ENCODE measurements at regions not wholly inside any gene's neighbourhood (a gene's known extent, or its start where the extent isn't known, plus 50 kb on each side); places are given as distances from the start of the nearest gene placed in this dataset.

DNA sequence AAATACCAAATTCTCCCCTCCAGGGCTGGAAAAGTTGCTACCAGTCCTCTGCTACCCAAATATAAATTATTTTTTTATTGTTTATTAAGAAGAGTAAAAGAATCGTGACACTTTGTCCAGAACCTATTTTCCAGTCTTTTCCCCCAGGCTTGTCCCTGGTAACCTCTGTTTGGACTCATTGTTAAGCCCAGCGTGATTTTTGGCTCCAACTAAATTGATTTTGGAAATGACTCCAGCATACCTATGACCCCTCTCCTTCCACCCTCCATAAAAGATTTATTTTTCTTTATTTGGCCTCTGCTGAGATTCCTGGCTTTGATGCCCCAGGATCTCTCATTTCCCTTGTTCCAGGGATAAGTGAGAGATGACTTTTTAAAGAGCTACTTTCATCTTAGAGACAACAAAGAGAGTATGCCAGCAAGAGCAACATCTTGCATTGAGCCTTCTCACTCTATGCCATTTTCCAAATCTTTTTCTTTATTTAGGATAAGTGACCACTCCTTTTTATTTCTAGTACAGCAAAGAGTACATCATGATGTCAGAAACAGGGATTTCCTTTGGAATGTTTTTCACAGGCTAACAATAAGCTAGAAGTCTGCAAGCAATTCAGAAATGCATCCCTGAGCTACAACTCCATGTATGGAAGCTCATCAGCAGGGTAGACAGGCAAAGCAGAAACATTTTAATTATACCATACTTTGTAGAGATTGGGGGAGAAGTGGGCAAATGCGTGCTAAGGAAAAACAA is 75.8 kb downstream of the DAD1 start:
- DNase-seq = no peak

DNA sequence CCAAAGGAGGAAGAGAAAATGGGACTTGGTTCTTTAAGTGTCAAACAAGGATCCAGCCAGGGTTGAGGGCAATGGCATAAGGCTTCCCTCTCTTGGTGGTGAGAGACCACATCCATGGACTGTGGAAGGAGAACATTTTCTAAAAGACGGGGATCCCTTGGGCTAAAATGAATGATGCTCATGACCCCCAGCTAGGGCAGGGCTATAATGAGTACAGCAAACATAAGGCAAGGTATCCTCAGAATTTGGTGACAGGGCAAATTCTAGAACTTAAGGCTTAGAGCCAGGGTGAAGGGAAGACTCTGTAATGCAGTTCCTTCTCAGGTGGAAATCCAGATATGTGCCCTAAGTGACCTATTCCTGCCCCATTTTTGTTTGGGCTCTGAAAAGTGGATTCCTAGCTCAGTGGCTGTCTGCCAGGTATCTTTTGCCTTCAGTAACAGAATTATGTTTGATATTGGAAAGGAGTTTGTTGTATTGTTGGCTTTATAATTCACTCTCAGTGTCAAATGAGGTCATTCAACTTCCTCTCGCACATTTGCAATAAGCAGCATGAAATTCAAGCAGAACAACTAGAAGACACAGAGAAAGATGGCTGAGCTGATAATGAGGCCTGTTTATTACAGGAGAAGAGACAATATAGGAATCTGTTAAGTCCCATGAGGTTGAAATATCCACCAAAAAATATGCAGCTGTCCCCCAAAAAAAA is 76.8 kb downstream of the DAD1 start:
- DNase-seq = no peak

DNA sequence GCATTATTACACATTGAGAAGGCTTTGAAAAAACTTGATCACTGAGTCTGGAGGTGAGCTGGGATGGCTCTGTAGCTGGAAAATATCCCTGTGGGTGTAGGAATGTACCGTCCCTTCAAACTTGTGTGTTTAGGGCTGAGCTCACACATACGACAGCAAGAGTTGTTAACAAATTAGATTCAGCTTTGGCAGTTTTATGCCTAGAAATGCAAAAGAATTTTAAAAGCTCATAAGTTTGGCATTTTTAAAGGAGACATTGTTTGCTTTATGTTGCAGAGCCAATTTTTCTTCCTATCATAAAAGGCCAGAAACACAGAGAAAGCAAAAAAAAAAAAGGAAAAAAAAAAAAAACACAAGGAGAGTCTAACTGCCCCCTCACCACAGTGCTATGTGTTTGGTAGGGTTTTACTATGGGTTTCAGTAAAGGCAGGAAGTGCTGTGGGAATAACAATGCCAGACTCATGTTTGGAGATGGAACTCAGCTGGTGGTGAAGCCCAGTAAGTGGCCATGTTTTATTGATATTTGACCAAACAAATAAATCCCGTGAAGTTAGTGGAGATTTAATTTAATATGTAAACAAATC is 78.4 kb downstream of the DAD1 start:
- no peak for DNase-seq

DNA sequence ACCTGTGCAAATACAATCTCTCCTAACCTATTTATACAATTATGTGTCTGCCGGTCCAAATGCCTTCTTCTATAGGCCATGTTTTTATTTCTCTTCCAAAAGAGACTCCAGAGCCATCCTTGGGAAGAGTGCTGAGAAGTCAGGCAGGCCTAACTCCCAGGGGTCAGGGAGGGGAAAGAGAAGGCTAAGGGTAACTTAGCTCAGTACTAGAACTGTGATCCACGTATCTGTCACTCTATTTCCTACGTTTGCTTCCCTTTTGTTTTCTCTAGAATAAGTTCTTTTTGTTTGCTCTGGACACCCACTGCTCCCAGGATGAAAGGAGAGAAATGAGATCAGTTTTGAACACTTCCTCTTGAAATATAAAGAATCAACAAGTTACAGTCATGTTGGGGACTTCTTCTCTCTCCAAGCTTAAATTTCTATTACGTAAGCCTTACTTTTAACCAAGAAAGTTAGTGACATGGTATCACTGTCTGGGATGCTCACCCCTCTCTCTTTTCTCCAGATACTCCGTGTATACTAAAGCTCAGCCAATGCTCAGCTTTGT is 79.2 kb downstream of the DAD1 start:
- DNase-seq = no peak

DNA sequence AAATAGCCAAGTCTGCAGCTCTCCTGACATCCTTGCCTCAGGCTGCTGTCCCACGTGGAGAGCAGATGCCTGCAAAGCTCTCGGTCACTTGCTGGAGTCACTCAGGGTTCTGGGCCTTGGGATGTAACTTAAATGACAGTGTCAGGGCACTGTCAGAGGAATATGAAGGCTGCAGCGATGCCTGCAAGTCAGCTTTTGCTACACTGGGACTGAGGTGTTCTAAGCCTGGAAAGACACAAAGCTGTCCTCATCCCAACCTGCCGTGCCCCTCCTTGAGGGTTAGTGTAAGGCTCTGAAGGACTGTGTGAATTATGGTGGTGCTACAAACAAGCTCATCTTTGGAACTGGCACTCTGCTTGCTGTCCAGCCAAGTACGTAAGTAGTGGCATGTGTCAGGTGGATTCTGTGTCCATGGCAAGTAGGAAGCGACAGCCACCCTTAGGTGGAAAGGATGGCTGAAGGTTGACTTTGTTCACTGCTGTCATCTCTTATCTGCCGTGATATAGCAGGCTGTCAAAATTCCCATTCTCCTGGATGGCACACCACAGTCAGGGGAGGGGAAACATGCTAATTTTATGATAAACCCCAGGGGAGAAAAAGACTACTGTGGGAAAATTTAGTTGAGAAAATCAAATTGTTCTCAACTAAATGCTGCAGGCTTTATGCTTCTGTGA is 79.9 kb downstream of the DAD1 start:
- DNase-seq = no peak

DNA sequence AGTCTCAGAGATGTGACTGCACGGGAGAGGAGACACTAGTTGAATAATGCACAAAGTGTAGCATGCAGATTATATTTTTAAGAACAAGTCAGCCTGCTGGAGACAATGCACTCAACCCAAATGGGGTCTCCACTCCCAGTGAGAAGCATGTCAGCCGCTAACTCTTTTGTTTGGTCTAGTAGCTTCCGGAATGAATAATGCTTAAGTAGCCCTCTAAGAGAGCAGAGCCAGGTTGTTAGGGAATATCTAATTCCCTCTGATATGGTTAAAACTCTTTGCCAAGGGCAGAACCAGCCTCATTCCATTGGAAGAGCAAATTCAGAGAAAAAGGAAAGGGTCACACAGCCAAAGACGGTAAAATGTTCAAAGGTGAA is 80.4 kb downstream of the DAD1 start:
- DNase-seq = no peak

DNA sequence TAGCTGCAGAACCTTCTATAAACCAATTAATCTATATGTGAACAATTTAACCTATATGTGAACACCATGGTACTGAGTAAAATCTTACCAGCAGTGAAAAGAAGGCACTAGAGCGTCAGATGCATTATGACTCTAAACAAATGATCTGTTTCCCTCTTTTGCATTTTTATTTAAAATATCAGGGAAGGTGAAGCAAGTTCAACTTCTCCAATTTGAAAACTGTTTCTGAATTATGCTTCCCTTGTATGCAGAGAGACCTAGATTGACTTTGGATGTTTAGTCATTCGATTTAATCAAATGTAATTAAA is 80.9 kb downstream of the DAD1 start:
- no peak for DNase-seq

DNA sequence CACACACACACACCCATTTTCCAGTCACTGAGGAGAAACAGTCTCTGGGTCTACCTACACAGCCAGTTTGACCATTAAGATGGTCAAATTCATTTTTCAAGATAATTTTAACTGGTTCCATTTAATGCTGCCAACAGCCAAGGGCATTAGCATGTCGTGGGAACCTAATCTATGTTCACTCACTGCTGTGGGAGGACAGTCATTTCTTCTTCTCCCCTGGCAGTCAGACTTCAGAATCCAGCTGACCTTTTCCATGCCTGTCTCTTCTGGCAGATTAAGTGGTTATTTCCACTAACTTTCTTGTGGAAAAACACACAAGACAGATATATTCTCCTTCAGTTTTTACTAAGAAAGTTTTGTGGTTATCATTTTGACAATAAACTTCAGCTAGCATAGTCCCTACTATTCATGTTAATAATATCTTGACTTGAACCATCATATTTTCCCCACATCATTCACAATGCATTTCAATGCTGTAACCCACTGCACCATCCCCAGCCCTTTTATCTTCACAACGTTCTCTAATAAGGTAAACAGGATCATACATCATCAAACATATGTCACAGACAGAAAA is 82.2 kb downstream of the DAD1 start:
- no peak for DNase-seq

DNA sequence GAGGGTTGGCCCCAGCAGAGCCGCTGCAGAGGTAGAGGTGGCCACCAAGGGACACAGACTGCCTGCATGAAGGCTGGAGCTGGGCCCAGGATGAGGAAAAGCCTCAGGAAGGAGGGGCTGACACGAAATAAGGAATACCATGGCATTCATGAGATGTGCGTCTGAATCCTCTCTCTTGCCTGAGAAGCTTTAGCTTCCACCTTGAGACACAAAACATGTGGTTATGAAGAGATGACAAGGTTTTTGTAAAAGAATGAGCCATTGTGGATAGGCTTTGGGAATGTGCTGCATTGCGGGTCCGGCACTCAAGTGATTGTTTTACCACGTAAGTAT is 82.7 kb downstream of the DAD1 start:
- DNase-seq = no peak

DNA sequence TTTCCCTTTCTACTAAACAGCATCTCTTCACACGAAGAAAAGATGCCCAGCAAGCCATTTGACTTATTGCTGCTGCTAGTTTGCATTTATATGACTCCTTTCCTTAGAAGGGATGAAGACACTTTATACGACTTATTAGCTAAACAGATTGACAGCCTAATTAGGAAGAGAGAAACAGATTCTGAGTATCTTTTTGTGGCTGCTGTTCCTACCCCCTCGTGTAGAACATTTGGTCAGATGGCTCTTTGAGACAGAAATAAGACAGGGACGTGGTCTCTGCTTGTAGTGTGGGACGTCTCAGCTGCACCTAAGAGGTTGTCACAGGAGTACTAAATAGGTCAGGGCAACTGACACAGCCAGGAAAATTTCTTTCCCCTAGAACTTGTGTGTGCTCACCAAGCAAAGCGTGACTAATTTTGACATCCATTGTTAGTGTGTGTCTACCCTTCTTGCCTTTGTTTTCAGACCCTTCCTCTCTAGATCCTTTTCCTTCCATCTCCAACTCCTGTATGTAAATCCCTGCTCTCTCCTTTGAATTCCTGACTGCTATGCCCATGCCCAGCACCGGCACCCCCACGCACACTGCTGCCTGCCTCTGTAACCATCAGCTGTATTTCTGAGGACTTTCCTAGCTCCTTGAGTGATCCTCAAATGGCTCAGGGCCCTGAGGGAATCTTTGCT is 83.2 kb downstream of the DAD1 start:
- peak; percentile 22 to 81 for DNase-seq

DNA sequence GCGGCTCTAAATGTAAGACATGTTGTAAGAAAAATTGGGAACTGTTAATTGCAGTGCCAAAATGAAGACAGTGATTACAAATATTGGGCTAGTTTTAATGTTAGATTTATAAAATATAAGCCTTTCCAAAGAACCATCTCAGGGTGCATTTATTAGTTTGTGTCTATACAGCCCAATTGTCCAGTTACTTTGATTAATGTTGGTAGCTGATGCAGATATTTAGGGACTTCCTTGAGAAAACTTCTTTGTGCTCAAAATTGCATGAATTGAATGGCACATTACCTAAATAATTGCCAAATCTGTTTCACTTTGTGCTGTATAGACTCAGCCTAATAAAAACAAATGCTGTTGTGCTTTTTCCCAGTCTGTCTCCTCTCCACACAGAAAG is 83.7 kb downstream of the DAD1 start:
- DNase-seq = no peak

DNA sequence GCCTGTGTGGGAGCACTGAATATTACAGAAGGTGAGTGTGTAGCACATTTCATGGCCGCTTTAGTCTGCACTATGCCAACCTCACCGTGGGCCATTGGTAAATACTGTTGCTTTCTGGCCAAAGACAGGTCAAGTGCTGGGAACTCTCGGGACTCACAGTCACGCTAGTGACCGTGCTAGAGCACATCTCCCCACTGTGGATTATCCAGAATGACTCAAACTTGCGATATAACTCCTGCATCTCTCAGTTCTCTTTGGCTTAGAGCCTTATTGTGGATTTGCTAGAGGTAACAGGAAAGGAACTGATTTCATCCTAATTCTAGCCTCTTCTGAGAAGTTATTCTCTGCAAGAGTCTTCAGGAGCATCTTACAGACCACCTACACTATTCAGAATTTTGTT is 86.5 kb downstream of the DAD1 start:
- DNase-seq = no peak

DNA sequence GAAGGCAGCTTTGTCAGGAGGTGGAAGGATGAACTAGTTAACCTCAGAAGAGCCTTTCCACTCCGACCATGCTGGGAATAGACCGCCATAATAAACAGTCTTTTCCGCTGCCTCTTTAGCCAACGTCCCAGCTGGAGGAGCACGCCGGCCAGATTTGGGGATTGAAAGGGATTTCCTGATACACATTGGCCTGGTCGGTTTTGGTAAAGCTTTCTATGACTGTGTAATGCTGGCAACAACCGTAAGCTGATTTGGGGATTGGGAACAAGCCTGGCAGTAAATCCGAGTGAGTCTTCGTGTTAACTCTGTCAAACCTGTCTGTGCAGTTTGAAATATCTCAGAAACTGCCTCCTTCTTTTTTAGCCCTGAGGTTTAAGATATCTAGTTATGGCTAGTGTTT is 87.0 kb downstream of the DAD1 start:
- DNase-seq = no peak

DNA sequence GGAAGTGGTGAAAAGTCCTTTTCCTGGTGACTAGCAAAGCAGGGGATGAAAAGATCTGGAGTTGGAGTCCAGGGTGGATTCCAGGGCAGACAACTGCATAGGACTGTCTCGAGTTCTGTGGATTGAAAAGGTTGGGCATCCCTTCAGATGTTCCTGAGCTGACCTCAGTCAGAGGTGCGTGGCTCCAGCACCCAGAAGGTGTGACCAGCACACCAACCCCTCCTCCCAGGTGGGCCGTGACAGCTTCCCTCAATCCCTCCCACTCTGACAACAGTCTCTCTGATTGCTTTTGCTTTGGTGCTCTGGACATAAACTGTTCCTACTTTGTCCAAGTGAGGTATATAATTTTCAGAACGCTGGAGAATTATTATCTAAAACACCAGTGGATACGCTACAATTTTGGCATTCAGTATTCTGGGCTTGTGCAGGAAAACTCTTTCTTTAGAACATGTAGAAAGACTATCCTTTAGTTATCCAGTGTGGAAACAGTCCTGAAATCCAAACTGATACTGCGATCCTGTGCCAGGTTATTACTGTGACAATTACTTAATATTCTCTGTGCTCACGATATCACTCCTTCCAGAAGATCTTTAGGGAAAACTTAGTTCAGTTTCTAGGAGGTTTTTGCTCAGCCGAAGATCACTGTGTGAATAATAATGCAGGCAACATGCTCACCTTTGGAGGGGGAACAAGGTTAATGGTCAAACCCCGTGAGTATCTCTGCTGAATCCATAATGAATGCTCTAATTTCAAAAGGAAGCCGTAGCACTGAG is 87.9 kb downstream of the DAD1 start:
- DNase-seq = no peak

DNA sequence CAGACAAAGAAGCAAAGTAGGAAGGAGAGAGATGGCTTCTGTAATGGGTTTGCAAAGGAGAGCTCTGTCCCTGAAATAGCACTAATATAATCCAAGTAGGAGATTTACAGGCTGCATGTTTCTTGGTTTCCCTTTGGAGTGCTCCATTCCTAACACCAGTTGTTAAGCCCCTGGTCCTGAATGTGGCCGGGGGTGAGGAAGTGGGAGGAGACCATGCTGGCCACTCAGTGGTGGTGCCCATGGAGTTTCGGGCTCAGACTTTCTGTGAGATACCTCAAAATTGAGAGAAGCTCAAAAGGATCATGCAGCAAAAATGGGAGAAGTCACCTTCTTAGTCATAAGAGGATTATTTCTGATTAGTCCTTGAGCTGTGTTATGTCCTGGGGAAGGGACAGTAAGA is 88.5 kb downstream of the DAD1 start:
- DNase-seq = no peak

DNA sequence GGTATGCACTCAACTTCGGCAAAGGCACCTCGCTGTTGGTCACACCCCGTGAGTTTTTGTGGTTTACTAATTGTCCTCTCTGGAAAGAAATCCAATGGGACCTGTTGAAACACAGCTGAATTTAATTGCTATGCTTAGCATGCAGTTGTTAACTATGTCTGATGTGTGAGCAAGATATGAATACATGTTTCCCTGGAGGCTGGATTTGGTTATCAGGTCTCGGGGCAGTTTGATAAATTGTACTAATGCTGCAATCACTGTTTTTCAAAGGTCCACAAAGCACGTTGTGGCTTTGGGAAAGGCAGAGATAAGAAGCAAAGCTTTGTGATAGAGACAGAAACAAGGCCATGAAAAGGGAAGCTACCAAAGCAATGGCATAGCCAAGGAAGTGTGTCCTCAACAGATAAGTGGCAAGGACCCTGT is 91.3 kb downstream of the DAD1 start:
- no peak for DNase-seq

DNA sequence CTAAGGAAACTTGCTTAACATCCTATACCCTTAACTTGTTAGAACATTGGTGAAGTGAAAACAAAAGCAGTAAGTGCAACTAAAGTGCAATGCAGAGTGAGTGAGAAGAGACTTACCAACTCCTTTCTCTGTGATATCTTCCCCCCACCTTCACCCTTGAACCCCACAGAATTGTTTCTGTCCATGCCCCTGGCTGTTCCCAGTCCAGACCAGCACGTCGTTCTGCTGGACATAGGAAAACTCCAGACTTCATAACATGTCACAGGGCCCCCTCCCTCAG is 91.9 kb downstream of the DAD1 start:
- DNase-seq = no peak

DNA sequence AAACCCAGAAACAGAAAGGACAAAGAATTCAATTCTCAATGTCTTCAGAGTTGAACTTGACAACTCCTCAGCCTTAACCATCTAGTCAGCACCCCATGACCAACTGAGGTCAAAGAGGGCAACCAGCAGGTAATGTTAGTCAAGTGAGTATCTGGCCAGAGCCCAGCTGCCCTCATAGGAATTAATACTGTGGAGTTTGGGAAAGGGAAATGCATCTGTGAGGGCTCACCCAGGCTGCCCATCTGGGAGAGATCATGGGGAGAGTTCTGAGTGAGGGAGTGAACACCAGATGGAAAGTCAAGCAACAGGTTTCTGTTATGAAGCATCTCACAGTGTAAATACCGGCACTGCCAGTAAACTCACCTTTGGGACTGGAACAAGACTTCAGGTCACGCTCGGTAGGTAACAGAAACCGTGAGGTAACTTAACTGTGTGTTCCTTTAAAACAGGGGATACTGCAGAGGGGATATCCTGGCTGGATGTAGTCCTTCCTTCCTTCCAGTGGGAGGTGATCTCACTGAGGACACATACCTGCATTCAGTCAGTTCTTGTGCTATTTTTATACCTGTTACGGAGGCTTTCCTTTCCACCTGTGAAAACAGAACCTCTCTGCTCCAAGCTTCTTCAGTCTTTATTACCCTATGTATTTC is 94.4 kb downstream of the DAD1 start:
- DNase-seq = no peak

DNA sequence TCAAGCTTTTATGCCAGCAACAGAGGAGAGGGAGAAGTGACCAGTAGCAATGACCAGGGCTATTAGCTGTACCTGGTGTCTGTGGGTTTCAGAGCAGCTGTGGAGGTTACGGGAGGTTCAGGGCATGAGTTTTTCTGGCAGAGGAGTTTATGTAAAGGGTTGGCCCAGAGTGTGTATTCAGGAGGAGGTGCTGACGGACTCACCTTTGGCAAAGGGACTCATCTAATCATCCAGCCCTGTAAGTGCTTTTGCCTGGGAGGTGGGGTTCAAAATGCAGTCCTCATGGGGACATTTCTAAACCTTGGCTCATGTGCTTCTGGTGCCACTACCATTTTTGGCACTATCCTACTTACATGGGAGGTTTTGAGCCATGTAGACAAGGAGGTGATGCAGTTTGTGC is 95.3 kb downstream of the DAD1 start:
- no peak for DNase-seq

DNA sequence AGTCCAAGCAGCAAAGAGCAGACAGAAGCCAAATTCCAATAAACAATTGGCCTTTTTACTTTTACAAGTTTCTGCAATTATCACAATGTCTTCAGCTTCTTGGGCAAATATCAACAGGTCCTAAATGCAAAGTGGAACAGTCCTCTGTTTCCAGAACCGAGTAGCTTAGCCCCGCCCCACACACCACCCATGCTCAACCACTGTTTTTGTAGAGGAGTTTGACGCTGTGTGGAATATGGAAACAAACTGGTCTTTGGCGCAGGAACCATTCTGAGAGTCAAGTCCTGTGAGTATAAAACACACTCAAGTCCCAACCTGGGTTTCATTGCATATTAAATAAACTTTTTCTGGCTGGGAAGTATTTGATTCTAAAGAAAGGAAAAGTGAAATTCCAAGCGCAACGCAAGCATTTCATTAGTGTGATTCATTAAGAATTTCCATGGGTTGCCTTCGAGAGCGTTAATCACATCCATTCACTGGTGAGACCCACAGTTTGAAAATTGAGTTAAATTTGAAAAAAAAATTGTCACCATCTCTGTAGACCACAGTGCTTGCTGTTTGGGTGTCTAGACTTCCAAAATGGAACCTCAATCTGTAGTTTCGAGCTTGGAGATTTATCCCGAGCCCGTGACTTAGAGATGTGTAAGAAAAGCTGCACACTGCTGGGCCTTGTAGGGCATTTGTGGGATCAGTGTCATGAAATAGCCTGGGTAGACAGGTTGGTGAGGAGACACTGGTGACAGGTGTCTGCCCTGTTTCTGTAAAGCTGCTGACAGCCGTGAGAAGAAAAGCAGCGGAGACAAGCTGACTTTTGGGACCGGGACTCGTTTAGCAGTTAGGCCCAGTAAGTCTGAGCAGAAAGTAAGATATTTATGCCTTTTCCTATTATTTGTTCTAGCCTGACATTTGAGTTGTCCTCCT is 96.1 kb downstream of the DAD1 start:
- DNase-seq = no peak

All from NCI-H524 (cell line).